GM12878 (cell line): ENCODE measurements at regions not wholly inside any gene's neighbourhood (a gene's known extent, or its start where the extent isn't known, plus 50 kb on each side); places are given as distances from the start of the nearest gene placed in this dataset.

Experiments
- ATAC-seq: fragments of 200-7000 bp; cut with Tn5 transposase; 3 replicates; pipeline ENCODE4 v1.9.1; 2020; ENCODE audit warnings: mild to moderate bottlenecking, moderate library complexity
- BruUV-seq: library from RNA; stranded (reverse); fragments of 400-500 nt; replicated peaks from 2 replicates; lab custom pipeline; 2021; lab: Mats Ljungman, UMichigan
- CTCF ChIA-PET: fragments of 300-600 bp; sonication (Branson Sonifier 250); formaldehyde crosslinking; extraction: SDS; loops from one replicate; lab custom pipeline; 2021; ENCODE audit warnings: inconsistent platforms; lab: Yijun Ruan, JAX
- POLR2A ChIA-PET: fragments of 350-600 bp; formaldehyde crosslinking; extraction: SDS; loops from one replicate; lab custom pipeline; 2021; ENCODE audit warnings: inconsistent platforms; lab: Charles Lee
- RAD21 ChIA-PET: fragments of 300-600 bp; sonication (Branson Sonifier 250); formaldehyde crosslinking; loops from one replicate; lab custom pipeline; 2023; ENCODE audit warnings: antibody characterized with exemption; ENCODE audit not compliant: unreplicated experiment; lab: Charles Lee
- SMC1A ChIA-PET: fragments of 300-600 bp; sonication (Branson Sonifier 250); formaldehyde crosslinking; loops from one replicate; lab custom pipeline; 2023; ENCODE audit not compliant: unreplicated experiment, uncharacterized antibody; lab: Charles Lee
- DNase-seq: peaks from one replicate; pipeline ENCODE4 v3.0.0-alpha.2; 2011; ENCODE audit warnings: low read depth, low spot score
- FAIRE-seq: peaks from 3 replicates; lab custom pipeline; 2011; peaks lifted over from hg19 to GRCh38; lab: Jason Lieb, UNC
- H2AFZ ChIP-seq: 2 replicates; pipeline ENCODE4 v1.6.0; 2011; ENCODE audit warnings: low read depth, low read length, control low read depth; ENCODE audit not compliant: control insufficient read depth
- H3K27ac ChIP-seq: 2 replicates; pipeline ENCODE4 v1.5.1; 2011; ENCODE audit warnings: control low read depth; ENCODE audit not compliant: control insufficient read depth, insufficient read depth
- H3K27me3 ChIP-seq, 2 experiments: replicated peaks in 1 of 2; 2 replicates each; pipeline versions ENCODE4 v1.6.0 to v1.6.1; 2011; ENCODE audit warnings: low read length in 1 of 2; ENCODE audit not compliant: control insufficient read depth in 2 of 2, insufficient read depth in 2 of 2
- H3K36me3 ChIP-seq, 2 experiments: 2 replicates each; pipeline ENCODE4 v1.5.1; 2011; ENCODE audit warnings: low read length in 1 of 2; ENCODE audit not compliant: control insufficient read depth in 2 of 2, insufficient read depth in 2 of 2
- H3K4me1 ChIP-seq: 2 replicates; pipeline ENCODE4 v1.6.1; 2011; ENCODE audit warnings: mild to moderate bottlenecking, low read length, moderate library complexity, mixed read lengths; ENCODE audit not compliant: control insufficient read depth, insufficient read depth
- H3K4me2 ChIP-seq: 2 replicates; pipeline ENCODE4 v1.6.0; 2011; ENCODE audit warnings: control low read depth; ENCODE audit not compliant: control insufficient read depth, insufficient read depth
- H3K4me3 ChIP-seq: fragments of 200-600 bp; sonication (generic); 2 replicates; pipeline ENCODE4 v1.5.1; 2016
- H3K79me2 ChIP-seq: 2 replicates; pipeline ENCODE4 v1.6.0; 2011; ENCODE audit warnings: low read length; ENCODE audit not compliant: control insufficient read depth, insufficient read depth
- H3K9ac ChIP-seq: 2 replicates; pipeline ENCODE4 v1.8.0; 2011; ENCODE audit warnings: low read length, control low read depth, mixed read lengths; ENCODE audit not compliant: control insufficient read depth, insufficient read depth
- H3K9me3 ChIP-seq: replicated peaks from 3 replicates; pipeline ENCODE4 v1.5.1; 2011; ENCODE audit warnings: mild to moderate bottlenecking, low read length; ENCODE audit not compliant: control insufficient read depth, insufficient read depth
- H4K20me1 ChIP-seq: 2 replicates; pipeline ENCODE4 v1.6.0; 2011; ENCODE audit not compliant: control insufficient read depth, insufficient read depth
- BCL11A ChIP-seq: IDR thresholded peaks from 2 replicates; pipeline ENCODE4 v1.6.1; 2011; ENCODE audit warnings: low read depth, low read length
- BRCA1 ChIP-seq: IDR thresholded peaks from 2 replicates; pipeline ENCODE4 v1.6.1; 2011; ENCODE audit warnings: low read depth, low read length, improper control_type of control experiment
- EGR1 ChIP-seq, 2 experiments: IDR thresholded peaks; 1 replicate in 1 of 2; 2 replicates in 1 of 2; pipeline ENCODE4 v1.6.1; 2011 to 2012; ENCODE audit warnings: low read depth in 2 of 2, low read length in 2 of 2, borderline replicate concordance in 1 of 2, mild to moderate bottlenecking in 1 of 2, moderate library complexity in 1 of 2
- ETV6 ChIP-seq, 2 experiments: fragments of 450-650 bp in 1 of 2; IDR thresholded peaks in 1 of 2; conservative IDR thresholded peaks in 1 of 2; 2 replicates each; pipeline ENCODE4 v1.6.1; 2014; ENCODE audit warnings: antibody characterized with exemption in 1 of 2, borderline replicate concordance in 1 of 2, low read depth in 1 of 2, mild to moderate bottlenecking in 1 of 2, moderate library complexity in 1 of 2
- NFYB ChIP-seq: IDR thresholded peaks from 2 replicates; pipeline ENCODE4 v1.6.1; 2011; ENCODE audit warnings: low read depth, mild to moderate bottlenecking, low read length, improper control_type of control experiment, moderate library complexity; ENCODE audit not compliant: insufficient read depth
- RAD51 ChIP-seq: fragments of 450-650 bp; IDR thresholded peaks from 2 replicates; pipeline ENCODE4 v1.6.1; 2016; ENCODE audit warnings: moderate library complexity, mild to moderate bottlenecking, inconsistent platforms
- RBBP5 ChIP-seq: fragments of 200-600 bp; sonication (generic); conservative IDR thresholded peaks from 2 replicates; pipeline ENCODE4 v1.6.1; 2016
- SUZ12 ChIP-seq: fragments of 200-600 bp; sonication (generic); IDR thresholded peaks from one replicate; pipeline ENCODE4 v1.6.1; 2018; ENCODE audit warnings: antibody characterized with exemption, mild to moderate bottlenecking; ENCODE audit not compliant: unreplicated experiment
- ZNF24 ChIP-seq: fragments of 450-650 bp; IDR thresholded peaks from 2 replicates; pipeline ENCODE4 v1.6.1; 2017; ENCODE audit warnings: antibody characterized with exemption, mild to moderate bottlenecking
- WGBS: methylation state at CpG from one replicate; pipeline ENCODE4 v1.1.6; 2016; ENCODE audit warnings: low lambda C conversion rate; ENCODE audit not compliant: insufficient replicate concordance, insufficient coverage; ENCODE audit errors: missing lambda C conversion rate; 5-methylcytosine and 5-hydroxymethylcytosine counted together
- in situ Hi-C: fragments of 300-500 bp; cut with MboI; formaldehyde crosslinking; loops from 9 replicates; pipeline ENCODE4 v1.14.3; 2018; ENCODE audit warnings: mixed read lengths
- intact Hi-C: fragments of 100-400 bp; cut with micrococcal nuclease; formaldehyde crosslinking; loops from one replicate; pipeline ENCODE4 v1.14.2; 2022; ENCODE audit not compliant: unreplicated experiment
- TF ChIP-seq, protein P1 (sequence below): fragments of 450-650 bp; IDR thresholded peaks from 2 replicates; pipeline ENCODE4 v1.6.1; 2017; ENCODE audit warnings: mild to moderate bottlenecking, moderate library complexity

DNA sequence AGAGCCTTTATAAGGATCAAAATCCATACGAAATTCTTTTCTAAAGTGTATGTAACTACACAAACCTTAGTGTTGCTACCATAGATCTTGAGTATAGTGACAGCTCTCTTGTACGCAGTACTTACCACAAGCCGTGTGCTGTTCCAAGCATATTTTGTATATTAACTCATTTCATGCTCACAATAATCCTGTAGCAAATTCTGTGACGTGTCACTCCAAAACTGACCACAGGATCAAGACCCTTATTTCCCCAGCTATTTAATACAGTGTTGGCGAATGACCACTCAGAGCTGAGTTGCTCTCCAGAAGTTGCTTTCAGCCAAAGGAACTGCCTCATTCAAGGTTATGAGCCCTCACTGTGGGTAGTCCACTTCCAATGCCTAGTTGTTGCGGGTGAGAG lies 169.8 kb downstream of the BTG1 start:
- in situ Hi-C loops = no loop called here
- no peaks in the 10 kb centered on the region; the same call in 2 of the 3 replicates for H3K9me3 ChIP-seq
- no peaks in the 10 kb centered on the region for H3K79me2 ChIP-seq
- DNase-seq (no peak), ATAC-seq (no peak), FAIRE-seq (no peak)
- H3K4me1 ChIP-seq = no peaks in the 10 kb centered on the region
- no peak overlapping the region for H2AFZ ChIP-seq
- no peaks in the 10 kb centered on the region for H4K20me1 ChIP-seq
- no peak overlapping the region for H3K4me2 ChIP-seq
- no peaks in the 10 kb centered on the region for H3K27me3 ChIP-seq
- H3K27ac ChIP-seq = no peak overlapping the region
- no peak overlapping the region for H3K9ac ChIP-seq
- 80% methylated on average over 6 of the region's 6 CpGs for WGBS
- SMC1A ChIA-PET = interaction anchor here (0.6 to 1.3 kb wide), 3 partner anchors 10 to 154 kb away, joined by 3 read pairs; no protein-coding TSS in a partner anchor
- no peak overlapping the region for H3K4me3 ChIP-seq
- RAD21 ChIA-PET = no interaction called here
- POLR2A ChIA-PET = no interaction called here
- CTCF ChIA-PET = interaction anchor here (0.6 kb wide), 1 partner anchor 353 kb away, joined by 3 read pairs; no protein-coding TSS in a partner anchor
- no peaks in the 10 kb centered on the region for H3K36me3 ChIP-seq
- TF ChIP-seq, protein P1, sequence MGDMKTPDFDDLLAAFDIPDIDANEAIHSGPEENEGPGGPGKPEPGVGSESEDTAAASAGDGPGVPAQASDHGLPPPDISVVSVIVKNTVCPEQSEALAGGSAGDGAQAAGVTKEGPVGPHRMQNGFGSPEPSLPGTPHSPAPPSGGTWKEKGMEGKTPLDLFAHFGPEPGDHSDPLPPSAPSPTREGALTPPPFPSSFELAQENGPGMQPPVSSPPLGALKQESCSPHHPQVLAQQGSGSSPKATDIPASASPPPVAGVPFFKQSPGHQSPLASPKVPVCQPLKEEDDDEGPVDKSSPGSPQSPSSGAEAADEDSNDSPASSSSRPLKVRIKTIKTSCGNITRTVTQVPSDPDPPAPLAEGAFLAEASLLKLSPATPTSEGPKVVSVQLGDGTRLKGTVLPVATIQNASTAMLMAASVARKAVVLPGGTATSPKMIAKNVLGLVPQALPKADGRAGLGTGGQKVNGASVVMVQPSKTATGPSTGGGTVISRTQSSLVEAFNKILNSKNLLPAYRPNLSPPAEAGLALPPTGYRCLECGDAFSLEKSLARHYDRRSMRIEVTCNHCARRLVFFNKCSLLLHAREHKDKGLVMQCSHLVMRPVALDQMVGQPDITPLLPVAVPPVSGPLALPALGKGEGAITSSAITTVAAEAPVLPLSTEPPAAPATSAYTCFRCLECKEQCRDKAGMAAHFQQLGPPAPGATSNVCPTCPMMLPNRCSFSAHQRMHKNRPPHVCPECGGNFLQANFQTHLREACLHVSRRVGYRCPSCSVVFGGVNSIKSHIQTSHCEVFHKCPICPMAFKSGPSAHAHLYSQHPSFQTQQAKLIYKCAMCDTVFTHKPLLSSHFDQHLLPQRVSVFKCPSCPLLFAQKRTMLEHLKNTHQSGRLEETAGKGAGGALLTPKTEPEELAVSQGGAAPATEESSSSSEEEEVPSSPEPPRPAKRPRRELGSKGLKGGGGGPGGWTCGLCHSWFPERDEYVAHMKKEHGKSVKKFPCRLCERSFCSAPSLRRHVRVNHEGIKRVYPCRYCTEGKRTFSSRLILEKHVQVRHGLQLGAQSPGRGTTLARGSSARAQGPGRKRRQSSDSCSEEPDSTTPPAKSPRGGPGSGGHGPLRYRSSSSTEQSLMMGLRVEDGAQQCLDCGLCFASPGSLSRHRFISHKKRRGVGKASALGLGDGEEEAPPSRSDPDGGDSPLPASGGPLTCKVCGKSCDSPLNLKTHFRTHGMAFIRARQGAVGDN = no peak
- TF ChIP-seq RAD51 (no peak), EGR1 (IDR thresholded peaks at IDR 0.05; ENCODE audit: borderline replicate concordance in 1 of 2, low read depth in 2 of 2, low read length in 2 of 2) (no peak), BCL11A (no peak), SUZ12 (no peak), ETV6 (conservative IDR thresholded peaks at IDR 0.05 in 1 of 2, IDR thresholded peaks at IDR 0.05 in 1 of 2; ENCODE audit: borderline replicate concordance in 1 of 2, low read depth in 1 of 2) (no peak), BRCA1 (no peak), NFYB (no peak), ZNF24 (no peak), RBBP5 (no peak)
- TF ChIP-seq, all 136 proteins: peak for 0
- BruUV-seq = no TSS peak
- intact Hi-C loops = no loop called here
